SK-N-MC (cell line): ENCODE measurements at regions not wholly inside any gene's neighbourhood (a gene's known extent, or its start where the extent isn't known, plus 50 kb on each side); places are given as distances from the start of the nearest gene placed in this dataset.

Experiments used
- EZH2 ChIP-seq: fragments of 200-600 bp; sonication (generic); IDR thresholded peaks from one replicate; pipeline ENCODE4 v1.6.1; 2017; ENCODE audit warnings: antibody characterized with exemption
- FOXP2 ChIP-seq: optimal IDR thresholded peaks from 2 replicates; pipeline ENCODE3; 2011; ENCODE audit warnings: mild to moderate bottlenecking, moderate library complexity; ENCODE audit not compliant: insufficient read depth; ENCODE audit errors: extremely low read length, control extremely low read depth
- POLR2AphosphoS5 ChIP-seq: IDR thresholded peaks from 2 replicates; pipeline ENCODE4 v1.6.1; 2012; ENCODE audit warnings: mild to moderate bottlenecking, low read depth, low read length, borderline replicate concordance

- TF ChIP-seq EZH2: no peak
- TF ChIP-seq POLR2AphosphoS5: no peak
- TF ChIP-seq FOXP2: no peak
Observed at GRCh38 chr2:126799301-126799700, 99.4 kb upstream of the TEX51 start.
